ENCODE measurements at regions not wholly inside any gene's neighbourhood (a gene's known extent, or its start where the extent isn't known, plus 50 kb on each side); places are given as distances from the start of the nearest gene placed in this dataset.

GRCh38 chr10:131703541-131703940 lies 197.3 kb upstream of the PPP2R2D start:
- H3F3A ChIP-seq (ENCODE audit: insufficient read depth, low read length, poor library complexity, severe bottlenecking) = no peaks in the 10 kb centered on the region
- no peaks in the 10 kb centered on the region for H3K36me3 ChIP-seq (ENCODE audit: insufficient read depth, low read length)
- H3K27me3 ChIP-seq (ENCODE audit: insufficient read depth, low read depth, low read length) = no peaks in the 10 kb centered on the region
- no peaks in the 10 kb centered on the region for H4K20me1 ChIP-seq (ENCODE audit: insufficient read depth)
- H3K4me2 ChIP-seq (ENCODE audit: low read length) = no peak overlapping the region
- H3K9me2 ChIP-seq (ENCODE audit: insufficient read depth, low read length) = no peaks in the 10 kb centered on the region
- no peaks in the 10 kb centered on the region for H3K79me2 ChIP-seq (replicated peaks; ENCODE audit: insufficient read depth, low read length)
- H2AFZ ChIP-seq (ENCODE audit: low read depth, low read length) = no peak overlapping the region
- H3K9me3 ChIP-seq (ENCODE audit: low read length) = peaks cover 4% of the 10 kb centered on the region
- no peak overlapping the region for H3K9ac ChIP-seq (ENCODE audit: low read length)
- H3K27ac ChIP-seq (ENCODE audit: low read length) = no peak overlapping the region
- TF ChIP-seq CTCF (IDR thresholded peaks at IDR 0.05; ENCODE audit: poor library complexity, severe bottlenecking) = no peak
- no peak for TF ChIP-seq TAF1 (IDR thresholded peaks at IDR 0.05; ENCODE audit: low read depth)
- no peak for TF ChIP-seq RAD21 (conservative IDR thresholded peaks at IDR 0.05)
- no peak for TF ChIP-seq REST (IDR thresholded peaks at IDR 0.05; ENCODE audit: borderline replicate concordance)
- TF ChIP-seq EP300 (conservative IDR thresholded peaks at IDR 0.05; ENCODE audit: poor library complexity, severe bottlenecking) = no peak
- no peak for TF ChIP-seq EZH2 (IDR thresholded peaks at IDR 0.05; ENCODE audit: borderline replicate concordance, insufficient read depth, low read length, poor library complexity, severe bottlenecking)
- TF ChIP-seq MXI1 (conservative IDR thresholded peaks at IDR 0.05; ENCODE audit: poor library complexity, severe bottlenecking) = no peak
- TF ChIP-seq POLR2AphosphoS5 (IDR thresholded peaks at IDR 0.05) = no peak
- TF ChIP-seq SMC3 (conservative IDR thresholded peaks at IDR 0.05; ENCODE audit: poor library complexity) = no peak
- no peak overlapping the region for H3K4me3 ChIP-seq (ENCODE audit: low read length)

GRCh38 chr10:131703941-131704340 lies 196.9 kb upstream of the PPP2R2D start:
- no peak for TF ChIP-seq SMC3 (conservative IDR thresholded peaks at IDR 0.05; ENCODE audit: poor library complexity)
- TF ChIP-seq MXI1 (conservative IDR thresholded peaks at IDR 0.05; ENCODE audit: poor library complexity, severe bottlenecking) = no peak
- no peak for TF ChIP-seq REST (IDR thresholded peaks at IDR 0.05; ENCODE audit: borderline replicate concordance)
- no peak for TF ChIP-seq EZH2 (IDR thresholded peaks at IDR 0.05; ENCODE audit: borderline replicate concordance, insufficient read depth, low read length, poor library complexity, severe bottlenecking)
- no peak for TF ChIP-seq TAF1 (IDR thresholded peaks at IDR 0.05; ENCODE audit: low read depth)
- no peak for TF ChIP-seq POLR2AphosphoS5 (IDR thresholded peaks at IDR 0.05)
- no peak for TF ChIP-seq CTCF (IDR thresholded peaks at IDR 0.05; ENCODE audit: poor library complexity, severe bottlenecking)
- no peak for TF ChIP-seq RAD21 (conservative IDR thresholded peaks at IDR 0.05)
- no peak for TF ChIP-seq EP300 (conservative IDR thresholded peaks at IDR 0.05; ENCODE audit: poor library complexity, severe bottlenecking)
- no peak overlapping the region for H3K27ac ChIP-seq (ENCODE audit: low read length)
- H3K36me3 ChIP-seq (ENCODE audit: insufficient read depth, low read length) = no peaks in the 10 kb centered on the region
- no peak overlapping the region for H3K4me3 ChIP-seq (ENCODE audit: low read length)
- no peak overlapping the region for H3K4me2 ChIP-seq (ENCODE audit: low read length)
- H3K9ac ChIP-seq (ENCODE audit: low read length) = no peak overlapping the region
- no peaks in the 10 kb centered on the region for H4K20me1 ChIP-seq (ENCODE audit: insufficient read depth)
- H3K9me2 ChIP-seq (ENCODE audit: insufficient read depth, low read length) = no peaks in the 10 kb centered on the region
- no peak overlapping the region for H2AFZ ChIP-seq (ENCODE audit: low read depth, low read length)
- H3K27me3 ChIP-seq (ENCODE audit: insufficient read depth, low read depth, low read length) = no peaks in the 10 kb centered on the region
- H3K79me2 ChIP-seq (replicated peaks; ENCODE audit: insufficient read depth, low read length) = no peaks in the 10 kb centered on the region
- H3F3A ChIP-seq (ENCODE audit: insufficient read depth, low read length, poor library complexity, severe bottlenecking) = no peaks in the 10 kb centered on the region
- H3K9me3 ChIP-seq (ENCODE audit: low read length) = peaks cover 4% of the 10 kb centered on the region
